ENCODE measurements at regions not wholly inside any gene's neighbourhood (a gene's known extent, or its start where the extent isn't known, plus 50 kb on each side); places are given as distances from the start of the nearest gene placed in this dataset.
"Not testable (repeated sequence)": the region's sequence is repeated elsewhere in the genome, so short reads cannot be mapped to it uniquely, and the experiment has no call there.

DNA sequence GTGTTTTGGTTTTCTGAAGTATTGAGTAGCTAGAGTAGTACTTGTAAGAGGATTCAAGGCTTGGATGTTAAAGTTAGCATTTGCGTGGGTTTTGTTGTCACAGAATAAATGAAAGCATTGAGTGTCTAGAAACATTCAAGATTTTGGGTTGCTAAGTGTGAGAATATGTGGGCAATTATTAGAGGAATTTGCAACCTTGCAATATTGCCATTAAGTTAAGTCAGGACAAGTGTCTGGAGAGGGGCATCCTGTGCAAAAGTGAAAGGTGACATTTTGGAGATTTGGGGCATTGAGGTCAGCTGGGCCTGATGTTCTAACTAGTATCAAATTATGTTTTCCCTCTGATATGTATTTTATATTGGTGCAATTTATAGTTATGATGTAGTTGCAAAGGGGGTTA lies 533.9 kb upstream of the GRID2 start:
- no peak overlapping the region for H3K4me3 ChIP-seq (ENCODE audit: control insufficient read depth, low read depth, low read length)
- no peak for TF ChIP-seq CTCF (IDR thresholded peaks at IDR 0.05; ENCODE audit: control insufficient read depth, insufficient read depth, low read depth, low read length, missing control alignments)
- no peak for DNase-seq (ENCODE audit: low read depth)

DNA sequence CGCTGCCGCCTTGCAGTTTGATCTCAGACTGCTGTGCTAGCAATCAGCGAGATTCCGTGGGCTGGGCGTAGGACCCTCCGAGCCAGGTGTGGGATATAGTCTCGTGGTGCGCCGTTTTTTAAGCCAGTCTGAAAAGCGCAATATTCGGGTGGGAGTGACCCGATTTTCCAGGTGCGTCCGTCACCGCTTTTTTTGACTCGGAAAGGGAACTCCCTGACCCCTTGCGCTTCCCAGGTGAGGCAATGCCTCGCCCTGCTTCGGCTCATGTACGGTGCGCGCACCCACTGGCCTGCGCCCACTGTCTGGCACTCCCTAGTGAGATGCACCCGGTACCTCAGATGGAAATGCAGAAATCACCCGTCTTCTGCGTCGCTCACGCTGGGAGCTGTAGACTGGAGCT lies 512.1 kb upstream of the GRID2 start:
- H3K4me3 ChIP-seq (ENCODE audit: control insufficient read depth, low read depth, low read length); DNase-seq (ENCODE audit: low read depth): not testable (repeated sequence)

DNA sequence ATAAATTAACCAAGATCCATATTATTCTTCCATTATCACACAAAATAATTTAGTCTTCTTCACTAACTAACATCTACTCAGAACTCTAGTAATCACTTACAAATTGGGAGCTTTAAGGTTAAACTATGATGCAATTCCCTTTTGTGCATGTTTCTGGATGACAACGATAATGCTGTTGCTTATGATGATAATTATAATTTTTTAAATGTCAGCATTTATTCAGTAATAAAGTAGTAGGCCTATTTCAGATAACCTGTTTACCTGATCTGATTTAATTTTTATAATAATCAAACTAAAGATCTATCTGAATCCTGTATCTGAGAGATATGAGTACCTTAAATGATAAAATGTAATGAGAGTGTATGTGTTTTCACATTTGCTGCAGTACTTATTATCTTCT lies 507.8 kb upstream of the GRID2 start:
- H3K4me3 ChIP-seq (ENCODE audit: control insufficient read depth, low read depth, low read length): no peak overlapping the region
- no peak for DNase-seq (ENCODE audit: low read depth)
- TF ChIP-seq CTCF (IDR thresholded peaks at IDR 0.05; ENCODE audit: control insufficient read depth, insufficient read depth, low read depth, low read length, missing control alignments): no peak

DNA sequence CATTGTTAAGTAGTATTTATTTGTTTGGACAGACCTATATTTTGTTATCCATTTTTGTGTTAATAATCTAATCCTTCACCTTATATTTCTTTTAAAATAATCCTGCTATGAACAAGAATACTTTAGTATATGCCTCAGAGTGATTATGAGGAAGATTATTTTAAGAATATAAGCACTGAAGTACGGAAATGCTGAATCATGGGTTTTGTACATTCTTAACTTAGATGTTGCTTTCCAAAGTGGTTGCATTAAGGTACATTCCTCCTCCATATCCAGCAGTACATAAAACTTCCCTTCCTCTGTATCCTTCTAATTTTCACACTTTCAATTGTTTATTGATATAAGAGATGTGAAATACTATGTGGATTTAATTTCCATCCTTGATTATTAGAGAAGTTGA lies 491.4 kb upstream of the GRID2 start:
- DNase-seq (ENCODE audit: low read depth): no peak
- TF ChIP-seq CTCF (IDR thresholded peaks at IDR 0.05; ENCODE audit: control insufficient read depth, insufficient read depth, low read depth, low read length, missing control alignments): no peak
- no peak overlapping the region for H3K4me3 ChIP-seq (ENCODE audit: control insufficient read depth, low read depth, low read length)

- H3K4me3 ChIP-seq (ENCODE audit: control insufficient read depth, low read depth, low read length): no peak overlapping the region
- TF ChIP-seq CTCF (IDR thresholded peaks at IDR 0.05; ENCODE audit: control insufficient read depth, insufficient read depth, low read depth, low read length, missing control alignments): no peak
- no peak for DNase-seq (ENCODE audit: low read depth)
Measured at GRCh38 chr4:91824773-91825172, 479.0 kb upstream of the GRID2 start.

DNA sequence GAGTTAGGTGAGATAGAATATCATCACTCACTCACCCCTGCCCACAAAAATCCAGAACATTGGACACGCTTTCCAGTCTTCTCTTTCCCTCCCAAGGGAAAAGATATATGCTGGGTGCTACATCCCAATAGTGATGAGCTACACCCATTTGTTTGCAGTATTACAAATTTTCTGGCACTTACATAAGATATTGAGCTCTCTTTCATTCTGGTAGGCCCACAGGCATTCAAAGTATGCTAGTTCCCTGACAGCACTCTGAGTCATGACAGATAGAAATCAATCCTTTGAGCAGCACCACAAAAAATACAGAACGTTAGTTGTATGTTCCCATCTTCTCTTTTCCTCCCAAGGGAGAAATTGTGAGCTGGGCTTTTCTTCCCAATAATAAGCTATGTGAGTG lies 477.6 kb upstream of the GRID2 start:
- H3K4me3 ChIP-seq (ENCODE audit: control insufficient read depth, low read depth, low read length): no peak overlapping the region
- no peak for TF ChIP-seq CTCF (IDR thresholded peaks at IDR 0.05; ENCODE audit: control insufficient read depth, insufficient read depth, low read depth, low read length, missing control alignments)
- no peak for DNase-seq (ENCODE audit: low read depth)

DNA sequence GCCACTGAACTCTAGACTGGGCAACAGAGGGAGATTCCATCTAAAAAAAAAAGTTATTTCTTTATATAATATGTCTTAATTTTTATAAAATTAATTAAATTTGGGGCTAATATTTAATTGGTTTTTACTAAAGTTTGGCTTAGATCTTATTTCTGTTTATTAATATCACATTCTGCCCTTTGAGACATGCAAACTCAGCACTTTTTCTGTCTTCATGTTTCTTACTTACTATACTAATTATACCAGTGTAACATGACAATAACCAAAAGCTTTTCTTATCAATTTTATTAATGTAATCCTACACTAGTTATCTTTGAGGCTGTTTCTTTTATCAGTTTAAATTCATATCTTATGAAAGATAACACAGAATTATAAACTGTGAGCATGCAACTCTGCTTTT lies 475.9 kb upstream of the GRID2 start:
- no peak for DNase-seq (ENCODE audit: low read depth)
- no peak for TF ChIP-seq CTCF (IDR thresholded peaks at IDR 0.05; ENCODE audit: control insufficient read depth, insufficient read depth, low read depth, low read length, missing control alignments)
- H3K4me3 ChIP-seq (ENCODE audit: control insufficient read depth, low read depth, low read length): no peak overlapping the region
